Activated CD8-positive, alpha-beta memory T cell treated with anti-CD3 and anti-CD28 coated beads, Interleukin-2, amount 50 U/mL, for 48 hours (primary cell): ENCODE measurements at regions not wholly inside any gene's neighbourhood (a gene's known extent, or its start where the extent isn't known, plus 50 kb on each side); places are given as distances from the start of the nearest gene placed in this dataset.
"Not testable (repeated sequence)": the region's sequence is repeated elsewhere in the genome, so short reads cannot be mapped to it uniquely, and the experiment has no call there.

Source experiments
- DNase-seq: peaks from one replicate; pipeline ENCODE4 v3.0.0-alpha.2; 2020

- DNase-seq: no peak
Observed at GRCh38 chr6:135658481-135658880, 160.9 kb upstream of the AHI1 start.

- DNase-seq: no peak
Observed at GRCh38 chr6:135658916-135659315, 161.4 kb upstream of the AHI1 start.

GRCh38 chr6:135664527-135664926, 167.0 kb upstream of the AHI1 start:
- no peak for DNase-seq

GRCh38 chr6:135665935-135666334, 168.4 kb upstream of the AHI1 start:
- no peak for DNase-seq

GRCh38 chr6:135667691-135668455, 170.3 kb upstream of the AHI1 start:
- no peak for DNase-seq

- DNase-seq: no peak
Observed at GRCh38 chr6:135672256-135672655, 174.7 kb upstream of the AHI1 start.

- DNase-seq: no peak
Observed at GRCh38 chr6:135673501-135674309, 176.2 kb upstream of the AHI1 start.

GRCh38 chr6:135675026-135675425, 176.5 kb upstream of the PDE7B start:
- DNase-seq: no peak

- no peak for DNase-seq
Observed at GRCh38 chr6:135675862-135676261, 175.6 kb upstream of the PDE7B start.

GRCh38 chr6:135680964-135681913, 170.3 kb upstream of the PDE7B start:
- DNase-seq: no peak

- DNase-seq: no peak
Observed at GRCh38 chr6:135686784-135687301, 164.7 kb upstream of the PDE7B start.

- not testable (repeated sequence) for DNase-seq
Observed at GRCh38 chr6:135688476-135688875, 163.0 kb upstream of the PDE7B start.

- no peak for DNase-seq
Observed at GRCh38 chr6:135692426-135692825, 159.1 kb upstream of the PDE7B start.

GRCh38 chr6:135693811-135694370, 157.6 kb upstream of the PDE7B start:
- DNase-seq: no peak

GRCh38 chr6:135699705-135700104, 151.8 kb upstream of the PDE7B start:
- no peak for DNase-seq

- no peak for DNase-seq
Observed at GRCh38 chr6:135701426-135701825, 150.1 kb upstream of the PDE7B start.

GRCh38 chr6:135703007-135703406, 148.5 kb upstream of the PDE7B start:
- no peak for DNase-seq

- peak; percentile 57 for DNase-seq
Observed at GRCh38 chr6:135703621-135704020, 147.9 kb upstream of the PDE7B start.

GRCh38 chr6:135707426-135707825, 144.1 kb upstream of the PDE7B start:
- no peak for DNase-seq

GRCh38 chr6:135710042-135710441, 141.5 kb upstream of the PDE7B start:
- DNase-seq: no peak

- no peak for DNase-seq
Observed at GRCh38 chr6:135722190-135722589, 129.3 kb upstream of the PDE7B start.

GRCh38 chr6:135722679-135723078, 128.8 kb upstream of the PDE7B start:
- DNase-seq: no peak

- no peak for DNase-seq
Observed at GRCh38 chr6:135728589-135728988, 122.9 kb upstream of the PDE7B start.
